Vagina (tissue), 2 donors: ENCODE measurements at regions not wholly inside any gene's neighbourhood (a gene's known extent, or its start where the extent isn't known, plus 50 kb on each side); places are given as distances from the start of the nearest gene placed in this dataset.

ENCODE experiments used
- DNase-seq, 2 donors: peaks; one replicate each; pipeline ENCODE4 v3.0.0-alpha.2; 2017; ENCODE audit errors: extremely low spot score in 2 of 2
- H3K27ac ChIP-seq: fragments of 200-600 bp; sonication (generic); one replicate; pipeline ENCODE4 v1.5.1; 2019
- H3K27me3 ChIP-seq: fragments of 200-600 bp; sonication (generic); one replicate; pipeline ENCODE4 v1.5.1; 2019
- H3K36me3 ChIP-seq, 2 donors: fragments of 200-600 bp; sonication (generic); one replicate each; pipeline ENCODE4 v1.5.1; 2017 to 2019
- H3K4me1 ChIP-seq: fragments of 200-600 bp; sonication (generic); one replicate; pipeline ENCODE4 v1.5.1; 2019
- H3K4me3 ChIP-seq, 2 donors: fragments of 200-600 bp; sonication (generic); 1 replicate in 1 of 2; 2 replicates in 1 of 2; pipeline ENCODE4 v1.5.1; 2016 to 2019
- H3K9me3 ChIP-seq: fragments of 200-600 bp; sonication (generic); one replicate; pipeline ENCODE4 v1.5.1; 2019
- POLR2A ChIP-seq, 2 donors: fragments of 450-650 bp; IDR thresholded peaks; one replicate each; pipeline ENCODE4 v1.6.1; 2017; ENCODE audit warnings: antibody characterized with exemption in 2 of 2, mild to moderate bottlenecking in 2 of 2, moderate library complexity in 2 of 2
- POLR2AphosphoS5 ChIP-seq, 2 donors: sonication (generic); formaldehyde crosslinking; IDR thresholded peaks; one replicate each; pipeline ENCODE4 v1.9.0; 2017; ENCODE audit warnings: antibody characterized with exemption in 2 of 2, mild to moderate bottlenecking in 2 of 2, low read depth in 1 of 2; ENCODE audit not compliant: insufficient read depth in 1 of 2
- intact Hi-C: fragments of 100-400 bp; cut with DNase I; formaldehyde crosslinking; loops from one replicate; pipeline ENCODE4 v1.15.1; 2023
- TF ChIP-seq, protein P1 (sequence below), 3 experiments: fragments of 450-650 bp in 2 of 3; fragments of 200-600 bp in 1 of 3; sonication (generic) in 1 of 3; IDR thresholded peaks; one replicate each; pipeline ENCODE4 v1.5.1; 2017 to 2019; ENCODE audit warnings: antibody characterized with exemption in 3 of 3, mild to moderate bottlenecking in 2 of 3, moderate library complexity in 2 of 3

DNA sequence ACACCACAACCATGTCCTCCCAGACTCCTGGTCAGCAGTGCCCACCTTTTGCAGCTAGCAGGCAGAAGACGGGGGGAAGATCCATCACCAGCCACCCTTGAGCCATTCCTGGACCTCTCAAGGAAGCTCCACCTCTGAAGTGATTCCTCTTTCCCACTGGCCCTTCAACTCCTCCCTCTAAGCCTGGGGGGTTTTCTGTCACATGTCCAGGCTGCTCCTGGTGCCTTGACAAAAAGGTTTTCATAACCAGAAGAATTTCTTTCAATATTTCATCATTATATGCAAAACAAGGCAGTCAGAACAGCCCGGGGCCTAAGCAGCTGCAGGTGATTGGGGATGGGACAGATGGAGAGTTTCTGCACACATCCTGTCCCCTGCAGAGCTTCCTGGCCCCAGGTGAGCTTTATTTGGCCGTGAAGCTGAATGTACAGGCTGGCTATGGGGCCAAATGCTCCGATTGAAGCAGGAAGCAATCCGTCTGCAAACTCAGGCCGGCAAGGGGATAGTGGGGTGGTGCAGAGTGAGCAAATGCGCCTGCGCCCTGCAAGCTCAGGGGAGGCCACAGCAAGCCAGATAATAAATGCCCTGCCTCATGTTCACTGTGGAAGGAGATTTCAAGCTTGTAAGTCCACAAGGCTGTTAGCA is 173.5 kb downstream of the C5orf15 start:
- TF ChIP-seq, protein P1, sequence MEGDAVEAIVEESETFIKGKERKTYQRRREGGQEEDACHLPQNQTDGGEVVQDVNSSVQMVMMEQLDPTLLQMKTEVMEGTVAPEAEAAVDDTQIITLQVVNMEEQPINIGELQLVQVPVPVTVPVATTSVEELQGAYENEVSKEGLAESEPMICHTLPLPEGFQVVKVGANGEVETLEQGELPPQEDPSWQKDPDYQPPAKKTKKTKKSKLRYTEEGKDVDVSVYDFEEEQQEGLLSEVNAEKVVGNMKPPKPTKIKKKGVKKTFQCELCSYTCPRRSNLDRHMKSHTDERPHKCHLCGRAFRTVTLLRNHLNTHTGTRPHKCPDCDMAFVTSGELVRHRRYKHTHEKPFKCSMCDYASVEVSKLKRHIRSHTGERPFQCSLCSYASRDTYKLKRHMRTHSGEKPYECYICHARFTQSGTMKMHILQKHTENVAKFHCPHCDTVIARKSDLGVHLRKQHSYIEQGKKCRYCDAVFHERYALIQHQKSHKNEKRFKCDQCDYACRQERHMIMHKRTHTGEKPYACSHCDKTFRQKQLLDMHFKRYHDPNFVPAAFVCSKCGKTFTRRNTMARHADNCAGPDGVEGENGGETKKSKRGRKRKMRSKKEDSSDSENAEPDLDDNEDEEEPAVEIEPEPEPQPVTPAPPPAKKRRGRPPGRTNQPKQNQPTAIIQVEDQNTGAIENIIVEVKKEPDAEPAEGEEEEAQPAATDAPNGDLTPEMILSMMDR (IDR thresholded peaks at IDR 0.05), result no peak
- TF ChIP-seq POLR2AphosphoS5 (IDR thresholded peaks at IDR 0.05; ENCODE audit: insufficient read depth in 1 of 2, low read depth in 1 of 2) (no peak), POLR2A (IDR thresholded peaks at IDR 0.05) (no peak)
- H3K4me1 ChIP-seq, result no peaks in the 10 kb centered on the region
- H3K36me3 ChIP-seq, result no peaks in the 10 kb centered on the region
- H3K27ac ChIP-seq, result no peak overlapping the region
- H3K4me3 ChIP-seq, result no peak overlapping the region
- no peak for DNase-seq
- intact Hi-C loops, result no loop called here
- H3K27me3 ChIP-seq, result no peaks in the 10 kb centered on the region
- no peaks in the 10 kb centered on the region for H3K9me3 ChIP-seq

DNA sequence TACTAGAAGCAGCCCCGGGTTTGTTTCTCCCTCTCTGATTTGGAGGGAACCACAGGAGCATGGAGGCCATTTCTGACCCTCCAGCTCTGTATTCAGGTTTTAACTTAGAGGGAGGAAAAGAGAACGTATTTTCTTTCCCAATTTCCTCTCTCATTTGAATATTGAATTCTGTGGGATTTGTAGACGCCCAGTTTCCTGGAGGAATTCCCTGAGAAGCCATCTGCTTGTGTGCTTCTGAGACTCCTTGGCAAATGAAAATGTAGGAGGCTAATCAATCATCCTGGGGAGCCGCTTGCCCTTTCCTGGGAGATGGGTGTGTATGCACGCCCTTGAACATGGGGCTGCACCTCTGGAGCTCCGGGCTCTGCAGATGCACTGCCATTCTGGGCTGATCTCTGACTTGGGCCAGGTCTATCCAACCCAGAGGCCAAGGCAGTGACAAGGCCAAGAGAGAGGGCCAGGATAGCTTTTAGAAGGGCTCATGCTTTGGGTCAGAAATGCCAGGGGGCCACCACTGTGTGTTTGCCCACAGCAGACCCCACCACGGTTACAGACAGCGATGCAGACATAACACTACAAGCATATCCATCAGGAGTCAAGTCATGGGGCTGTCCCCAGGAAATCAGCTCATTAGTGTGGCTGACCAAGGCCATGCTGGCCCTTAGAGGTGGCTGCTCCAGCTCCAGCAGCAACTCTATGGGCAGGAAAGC is 174.5 kb downstream of the C5orf15 start:
- no peak overlapping the region for H3K4me3 ChIP-seq
- DNase-seq, result no peak
- TF ChIP-seq POLR2A (IDR thresholded peaks at IDR 0.05), result no peak
- no peak for TF ChIP-seq POLR2AphosphoS5 (IDR thresholded peaks at IDR 0.05; ENCODE audit: insufficient read depth in 1 of 2, low read depth in 1 of 2)
- TF ChIP-seq, protein P1 (IDR thresholded peaks at IDR 0.05), result no peak
- H3K27ac ChIP-seq, result no peak overlapping the region
- no peaks in the 10 kb centered on the region for H3K36me3 ChIP-seq
- no peaks in the 10 kb centered on the region for H3K27me3 ChIP-seq
- no peaks in the 10 kb centered on the region for H3K4me1 ChIP-seq
- intact Hi-C loops, result no loop called here
- H3K9me3 ChIP-seq, result no peaks in the 10 kb centered on the region

DNA sequence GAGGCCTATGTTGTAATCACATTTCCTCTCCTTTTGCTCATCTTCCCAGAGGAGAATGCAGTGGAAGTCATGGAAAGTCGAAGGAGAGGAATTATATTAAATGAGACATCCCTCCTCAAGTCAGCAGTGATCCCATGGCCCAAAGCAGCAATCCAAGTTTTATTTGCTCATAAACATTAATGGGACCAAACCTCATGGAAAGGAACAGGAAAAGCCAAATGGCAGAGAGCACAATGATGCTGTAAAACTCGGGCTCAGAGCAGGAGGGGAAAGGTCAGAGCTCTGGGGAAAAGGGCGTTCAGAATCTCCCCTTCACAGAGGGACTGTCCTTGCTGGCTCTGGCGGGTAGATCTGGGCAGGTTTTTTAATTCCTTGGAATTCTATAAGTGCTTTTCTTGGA is 175.8 kb downstream of the C5orf15 start:
- Histone ChIP-seq H3K4me1 (no peaks in the 10 kb centered on the region), H3K36me3 (no peaks in the 10 kb centered on the region), H3K27ac (no peak overlapping the region), H3K9me3 (no peaks in the 10 kb centered on the region), H3K4me3 (no peak overlapping the region), H3K27me3 (no peaks in the 10 kb centered on the region)
- intact Hi-C loops, result no loop called here
- TF ChIP-seq, protein P1 (IDR thresholded peaks at IDR 0.05), result no peak
- no peak for TF ChIP-seq POLR2A (IDR thresholded peaks at IDR 0.05)
- no peak for TF ChIP-seq POLR2AphosphoS5 (IDR thresholded peaks at IDR 0.05; ENCODE audit: insufficient read depth in 1 of 2, low read depth in 1 of 2)
- DNase-seq, result no peak

DNA sequence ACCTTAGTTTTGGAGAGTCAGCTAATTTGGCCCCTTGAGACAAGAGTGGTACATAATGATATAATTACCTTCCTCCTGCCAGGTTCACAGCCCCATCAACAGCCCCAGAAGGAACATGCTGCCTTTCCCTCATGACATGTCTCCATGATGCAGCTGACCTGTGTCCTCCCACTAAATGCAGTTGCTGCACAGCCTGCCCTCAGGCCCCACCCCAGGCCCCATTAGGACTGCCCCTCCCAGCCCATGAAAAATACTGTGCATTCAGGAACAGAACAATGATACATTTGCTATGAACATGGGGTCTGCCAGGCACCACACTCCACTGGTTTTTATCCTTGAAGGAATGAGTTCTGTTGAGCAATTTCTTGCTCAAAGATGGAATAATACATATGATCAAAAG is 176.4 kb downstream of the C5orf15 start:
- Histone ChIP-seq H3K27me3 (no peaks in the 10 kb centered on the region), H3K9me3 (no peaks in the 10 kb centered on the region), H3K4me1 (no peaks in the 10 kb centered on the region), H3K4me3 (no peak overlapping the region), H3K36me3 (no peaks in the 10 kb centered on the region), H3K27ac (no peak overlapping the region)
- intact Hi-C loops, result no loop called here
- DNase-seq, result no peak
- TF ChIP-seq POLR2AphosphoS5 (IDR thresholded peaks at IDR 0.05; ENCODE audit: insufficient read depth in 1 of 2, low read depth in 1 of 2) (no peak), POLR2A (IDR thresholded peaks at IDR 0.05) (no peak)
- TF ChIP-seq, protein P1 (IDR thresholded peaks at IDR 0.05), result no peak

DNA sequence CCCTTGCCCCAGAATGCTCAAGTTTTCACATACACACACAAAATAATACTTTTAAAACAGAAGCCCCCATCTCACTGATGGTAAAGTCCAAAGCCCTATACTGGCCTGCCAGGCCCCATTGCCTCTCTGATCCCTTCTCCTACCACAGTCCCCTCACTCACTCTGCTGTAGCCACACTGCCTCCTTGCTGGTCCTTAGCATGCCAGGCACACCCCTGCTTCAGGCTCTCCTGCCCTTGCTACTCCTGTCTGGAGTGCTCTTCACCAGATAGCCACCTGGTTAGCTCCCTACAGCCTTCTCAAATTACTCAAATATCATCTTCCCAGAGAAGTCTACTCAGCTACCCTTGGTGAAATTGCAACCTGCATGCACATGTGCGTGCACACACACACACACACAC is 177.5 kb downstream of the C5orf15 start:
- H3K4me1 ChIP-seq, result no peaks in the 10 kb centered on the region
- H3K27ac ChIP-seq, result no peak overlapping the region
- H3K27me3 ChIP-seq, result no peaks in the 10 kb centered on the region
- no peak for DNase-seq
- intact Hi-C loops, result no loop called here
- H3K36me3 ChIP-seq, result no peaks in the 10 kb centered on the region
- no peak overlapping the region for H3K4me3 ChIP-seq
- H3K9me3 ChIP-seq, result no peaks in the 10 kb centered on the region
- TF ChIP-seq, protein P1 (IDR thresholded peaks at IDR 0.05), result no peak
- TF ChIP-seq POLR2AphosphoS5 (IDR thresholded peaks at IDR 0.05; ENCODE audit: insufficient read depth in 1 of 2, low read depth in 1 of 2) (no peak), POLR2A (IDR thresholded peaks at IDR 0.05) (no peak)
